ENCODE measurements at regions not wholly inside any gene's neighbourhood (a gene's known extent, or its start where the extent isn't known, plus 50 kb on each side); places are given as distances from the start of the nearest gene placed in this dataset.

- no peak for TF ChIP-seq SIN3A (IDR thresholded peaks at IDR 0.05; ENCODE audit: borderline replicate concordance, insufficient read depth, low read length)
- no peak for TF ChIP-seq TAF1 (IDR thresholded peaks at IDR 0.05; ENCODE audit: borderline replicate concordance, insufficient read depth, low read length)
- TF ChIP-seq FOXP2 (optimal IDR thresholded peaks at IDR 0.05; ENCODE audit: borderline replicate concordance, extremely low read depth, extremely low read length, insufficient read depth) = no peak
- TF ChIP-seq REST (IDR thresholded peaks at IDR 0.05; ENCODE audit: insufficient read depth in 1 of 2, low read depth in 2 of 2, low read length in 2 of 2) = no peak
- TF ChIP-seq POLR2AphosphoS5 (IDR thresholded peaks at IDR 0.05; ENCODE audit: low read depth, low read length) = no peak
Measured at GRCh38 chr16:5640883-5641282, 543.3 kb upstream of the EEF2KMT start.

GRCh38 chr16:5639531-5639930, 541.9 kb upstream of the EEF2KMT start:
- TF ChIP-seq FOXP2 (optimal IDR thresholded peaks at IDR 0.05; ENCODE audit: borderline replicate concordance, extremely low read depth, extremely low read length, insufficient read depth) (no peak), TAF1 (IDR thresholded peaks at IDR 0.05; ENCODE audit: borderline replicate concordance, insufficient read depth, low read length) (no peak), REST (IDR thresholded peaks at IDR 0.05; ENCODE audit: insufficient read depth in 1 of 2, low read depth in 2 of 2, low read length in 2 of 2) (no peak), POLR2AphosphoS5 (IDR thresholded peaks at IDR 0.05; ENCODE audit: low read depth, low read length) (no peak), SIN3A (IDR thresholded peaks at IDR 0.05; ENCODE audit: borderline replicate concordance, insufficient read depth, low read length) (no peak)

DNA sequence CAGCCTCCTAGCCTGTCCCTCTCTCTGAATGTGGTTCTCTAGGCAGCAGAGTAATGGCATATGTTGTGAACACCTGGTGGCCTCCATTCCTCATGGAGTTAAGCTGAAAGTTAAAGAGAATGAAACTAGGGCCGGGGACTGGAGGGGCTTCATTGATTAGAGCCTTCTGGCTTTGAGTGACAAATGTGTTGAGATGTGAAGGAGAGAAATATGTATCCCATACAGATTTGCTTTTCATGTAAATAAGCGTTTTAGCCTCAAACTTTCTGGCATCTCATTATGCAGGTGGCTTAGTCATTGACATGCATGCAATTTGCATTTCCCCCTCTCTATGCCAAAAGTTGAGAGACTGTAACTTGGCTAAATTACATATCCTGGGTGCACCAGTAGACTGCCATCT, 537.7 kb upstream of the EEF2KMT start:
- TF ChIP-seq REST (IDR thresholded peaks at IDR 0.05; ENCODE audit: insufficient read depth in 1 of 2, low read depth in 2 of 2, low read length in 2 of 2) (no peak), SIN3A (IDR thresholded peaks at IDR 0.05; ENCODE audit: borderline replicate concordance, insufficient read depth, low read length) (no peak), FOXP2 (optimal IDR thresholded peaks at IDR 0.05; ENCODE audit: borderline replicate concordance, extremely low read depth, extremely low read length, insufficient read depth) (no peak), TAF1 (IDR thresholded peaks at IDR 0.05; ENCODE audit: borderline replicate concordance, insufficient read depth, low read length) (no peak), POLR2AphosphoS5 (IDR thresholded peaks at IDR 0.05; ENCODE audit: low read depth, low read length) (no peak)

DNA sequence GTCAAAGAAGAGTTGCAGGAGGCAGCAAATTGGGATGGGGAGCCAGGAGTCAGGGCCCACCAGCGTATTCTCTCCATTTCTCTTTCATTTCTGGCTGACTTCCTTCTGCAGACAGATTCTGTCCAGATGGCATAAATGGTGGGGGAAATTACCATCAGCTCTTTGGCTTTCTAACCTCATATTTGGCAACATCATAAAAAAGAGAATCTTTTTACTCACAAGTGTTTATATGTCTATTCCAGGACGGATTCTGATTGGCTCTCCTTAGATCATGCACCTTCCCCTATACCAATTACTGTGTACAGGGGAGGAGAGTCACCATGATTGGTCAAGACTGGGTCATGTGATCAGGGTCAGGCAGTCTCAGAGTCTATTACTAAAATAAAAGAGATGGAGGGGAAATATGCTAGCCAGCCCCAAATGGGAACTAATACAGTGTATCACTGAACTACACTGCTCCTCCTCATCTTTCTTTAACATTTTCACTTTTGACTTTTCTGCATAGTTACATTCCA, 537.1 kb upstream of the EEF2KMT start:
- TF ChIP-seq TAF1 (IDR thresholded peaks at IDR 0.05; ENCODE audit: borderline replicate concordance, insufficient read depth, low read length) = no peak
- TF ChIP-seq POLR2AphosphoS5 (IDR thresholded peaks at IDR 0.05; ENCODE audit: low read depth, low read length) = no peak
- no peak for TF ChIP-seq REST (IDR thresholded peaks at IDR 0.05; ENCODE audit: insufficient read depth in 1 of 2, low read depth in 2 of 2, low read length in 2 of 2)
- TF ChIP-seq SIN3A (IDR thresholded peaks at IDR 0.05; ENCODE audit: borderline replicate concordance, insufficient read depth, low read length) = no peak
- no peak for TF ChIP-seq FOXP2 (optimal IDR thresholded peaks at IDR 0.05; ENCODE audit: borderline replicate concordance, extremely low read depth, extremely low read length, insufficient read depth)
